Omental fat pad (tissue), 3 donors: ENCODE measurements at regions not wholly inside any gene's neighbourhood (a gene's known extent, or its start where the extent isn't known, plus 50 kb on each side); places are given as distances from the start of the nearest gene placed in this dataset.

ENCODE experiments used
- ATAC-seq: fragments of 150-250 bp; one replicate; pipeline ENCODE4 v1.9.1; 2016; ENCODE audit warnings: mild to moderate bottlenecking, moderate library complexity; ENCODE audit not compliant: low FRiP score
- DNase-seq: peaks from one replicate; pipeline ENCODE4 v3.0.0-alpha.2; 2019; ENCODE audit warnings: low spot score
- CTCF ChIP-seq, 3 donors: fragments of 450-650 bp; IDR thresholded peaks; one replicate each; pipeline ENCODE4 v1.5.1; 2016 to 2017; ENCODE audit warnings: antibody characterized with exemption in 3 of 3, mild to moderate bottlenecking in 3 of 3, moderate library complexity in 2 of 3

DNA sequence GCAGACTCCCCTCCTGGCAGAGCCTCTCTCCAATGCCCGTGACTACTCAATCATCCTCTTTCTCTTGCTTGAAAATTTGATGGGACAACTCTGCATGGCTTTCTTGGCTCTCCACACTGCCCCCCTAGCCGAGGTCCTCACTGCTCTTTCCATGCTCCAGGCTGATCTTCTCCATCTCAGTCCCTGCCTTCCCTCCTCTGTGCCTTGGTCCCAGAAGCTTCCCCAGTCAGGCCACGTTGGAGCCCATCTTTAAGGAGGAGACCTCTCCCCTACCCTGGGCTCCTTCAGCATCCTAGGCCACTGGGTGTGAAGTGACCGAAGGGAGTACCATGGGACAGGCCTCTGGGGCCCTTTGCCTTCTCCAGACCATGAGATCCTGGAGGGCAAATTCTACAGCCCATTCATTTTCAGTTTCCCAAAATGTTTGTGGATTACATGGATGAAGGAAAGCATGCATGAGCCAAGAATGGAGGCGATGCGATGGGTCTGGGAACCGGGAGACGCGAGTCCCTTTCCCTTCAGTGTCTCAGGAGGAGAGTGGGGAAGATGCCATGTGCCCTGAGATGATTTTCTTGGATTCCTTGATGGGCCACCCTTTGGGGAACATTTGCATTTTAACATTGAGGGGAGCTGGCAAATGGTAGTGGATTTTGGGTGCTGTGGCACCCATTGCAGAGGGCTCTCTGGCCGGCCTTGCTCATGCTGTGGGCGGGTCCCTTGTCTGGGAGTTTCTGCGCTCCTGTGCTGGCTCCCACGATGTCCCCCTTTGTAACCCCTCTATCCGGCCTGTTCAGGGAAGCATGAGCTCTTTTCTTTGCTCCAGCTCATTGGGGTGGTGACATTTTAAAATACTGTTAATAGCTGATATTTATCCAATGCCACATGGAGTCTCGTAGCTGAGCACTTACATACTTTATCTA lies 376.6 kb downstream of the RPS24 start:
- DNase-seq (no peak), ATAC-seq (no peak)
- TF ChIP-seq CTCF (IDR thresholded peaks at IDR 0.05) = no peak

- TF ChIP-seq CTCF (IDR thresholded peaks at IDR 0.05) = no peak
- DNase-seq = no peak
- no peak for ATAC-seq
These were observed 378.1 kb downstream of the RPS24 start for GRCh38 chr10:78411716-78412115.

DNA sequence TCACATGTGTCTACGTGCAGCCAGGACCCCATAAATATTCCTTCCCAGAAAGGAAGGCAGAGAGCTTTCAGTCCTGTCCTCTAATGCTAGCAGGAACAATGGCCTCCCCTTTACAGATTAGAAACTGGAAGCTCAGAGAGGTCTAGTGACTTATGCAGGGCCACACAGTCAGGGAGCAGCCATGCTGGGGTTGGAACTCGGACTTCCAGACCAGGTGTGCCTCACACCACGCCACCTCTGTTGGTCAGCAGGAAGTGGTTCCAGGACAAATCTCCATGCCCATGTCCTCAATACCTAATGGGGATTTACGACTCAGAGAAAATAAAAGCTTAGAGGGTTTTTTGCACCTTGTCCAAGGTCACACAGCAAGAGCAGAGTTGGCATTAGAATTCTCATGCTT lies 378.9 kb downstream of the RPS24 start:
- DNase-seq (no peak), ATAC-seq (no peak)
- no peak for TF ChIP-seq CTCF (IDR thresholded peaks at IDR 0.05)

DNA sequence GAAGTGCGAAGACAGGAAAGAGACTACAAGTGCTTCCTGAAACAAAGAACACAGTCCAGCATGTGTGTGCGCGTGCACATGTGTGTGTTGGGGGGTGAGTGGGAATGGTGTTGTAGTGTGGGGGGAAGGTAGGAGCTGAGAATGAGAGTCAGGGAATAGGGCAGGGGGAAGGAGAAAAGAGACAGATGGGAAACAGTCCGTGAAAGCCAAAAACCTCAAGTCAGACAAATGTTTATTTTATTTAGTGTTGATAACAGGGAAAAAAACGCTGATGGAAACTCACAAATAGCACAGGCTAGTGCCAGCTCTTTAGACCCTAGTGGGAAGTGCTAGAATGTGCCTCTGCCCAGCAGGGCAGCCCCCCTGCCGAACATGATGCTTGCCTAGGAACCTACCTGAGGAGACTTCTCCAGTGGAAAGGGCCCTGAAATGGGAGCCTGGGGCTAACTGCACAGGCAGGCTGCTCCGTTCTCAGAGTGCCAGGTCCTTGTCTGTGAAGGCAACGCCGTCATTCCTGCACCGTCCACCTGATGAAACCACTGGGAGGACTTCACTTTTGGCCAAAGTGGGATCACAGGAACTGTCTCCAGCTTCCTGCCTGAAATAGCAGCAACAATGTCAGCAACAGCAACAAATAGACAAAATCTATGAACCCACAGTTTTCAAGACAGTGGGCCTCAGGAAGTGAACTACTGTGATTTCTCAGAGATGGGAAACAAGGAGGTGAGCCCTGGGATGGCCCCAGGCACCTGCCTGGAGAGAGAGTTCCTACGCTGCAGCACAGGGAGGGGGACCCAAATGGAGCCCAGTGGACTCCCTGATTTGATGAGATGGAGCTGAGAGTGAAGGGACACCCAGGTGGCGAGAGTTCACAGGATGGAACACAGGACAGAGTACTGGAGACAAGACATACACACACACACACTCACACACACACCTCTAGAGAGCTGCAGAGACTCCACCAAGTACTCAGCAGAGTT lies 379.7 kb downstream of the RPS24 start:
- ATAC-seq (no peak), DNase-seq (no peak)
- no peak for TF ChIP-seq CTCF (IDR thresholded peaks at IDR 0.05)

DNA sequence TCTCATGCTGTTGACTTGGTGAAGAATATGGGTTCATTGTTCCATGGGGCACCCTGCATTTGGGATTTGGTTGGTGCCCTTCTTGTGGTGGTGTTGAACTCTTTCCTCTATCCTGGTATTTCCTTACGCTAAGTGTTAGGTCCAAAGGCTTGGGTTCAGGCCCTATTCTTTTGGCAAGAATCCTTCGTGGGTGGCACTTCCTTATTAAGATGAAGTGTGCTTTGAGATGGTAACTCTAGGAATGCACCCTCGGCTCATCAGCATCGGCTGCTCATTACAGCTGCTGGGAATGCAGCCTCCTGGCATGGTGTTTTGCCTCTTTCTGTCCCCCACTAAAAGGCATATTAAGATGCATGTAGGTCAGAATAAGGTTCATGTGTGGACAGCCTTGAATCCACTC lies 380.7 kb downstream of the RPS24 start:
- no peak for TF ChIP-seq CTCF (IDR thresholded peaks at IDR 0.05)
- ATAC-seq (no peak), DNase-seq (no peak)

GRCh38 chr10:78415111-78415510 lies 381.4 kb downstream of the RPS24 start:
- ATAC-seq = no peak
- no peak for TF ChIP-seq CTCF (IDR thresholded peaks at IDR 0.05)
- no peak for DNase-seq
